ENCODE measurements at regions not wholly inside any gene's neighbourhood (a gene's known extent, or its start where the extent isn't known, plus 50 kb on each side); places are given as distances from the start of the nearest gene placed in this dataset.

- TF ChIP-seq, protein P1, sequence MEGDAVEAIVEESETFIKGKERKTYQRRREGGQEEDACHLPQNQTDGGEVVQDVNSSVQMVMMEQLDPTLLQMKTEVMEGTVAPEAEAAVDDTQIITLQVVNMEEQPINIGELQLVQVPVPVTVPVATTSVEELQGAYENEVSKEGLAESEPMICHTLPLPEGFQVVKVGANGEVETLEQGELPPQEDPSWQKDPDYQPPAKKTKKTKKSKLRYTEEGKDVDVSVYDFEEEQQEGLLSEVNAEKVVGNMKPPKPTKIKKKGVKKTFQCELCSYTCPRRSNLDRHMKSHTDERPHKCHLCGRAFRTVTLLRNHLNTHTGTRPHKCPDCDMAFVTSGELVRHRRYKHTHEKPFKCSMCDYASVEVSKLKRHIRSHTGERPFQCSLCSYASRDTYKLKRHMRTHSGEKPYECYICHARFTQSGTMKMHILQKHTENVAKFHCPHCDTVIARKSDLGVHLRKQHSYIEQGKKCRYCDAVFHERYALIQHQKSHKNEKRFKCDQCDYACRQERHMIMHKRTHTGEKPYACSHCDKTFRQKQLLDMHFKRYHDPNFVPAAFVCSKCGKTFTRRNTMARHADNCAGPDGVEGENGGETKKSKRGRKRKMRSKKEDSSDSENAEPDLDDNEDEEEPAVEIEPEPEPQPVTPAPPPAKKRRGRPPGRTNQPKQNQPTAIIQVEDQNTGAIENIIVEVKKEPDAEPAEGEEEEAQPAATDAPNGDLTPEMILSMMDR (IDR thresholded peaks at IDR 0.05): no peak
- TF ChIP-seq POLR2A (IDR thresholded peaks at IDR 0.05) (no peak), EP300 (IDR thresholded peaks at IDR 0.05) (no peak)
These were observed 188.7 kb upstream of the ZEB2 start for GRCh38 chr2:144708626-144709025.
